Activated naive CD8-positive, alpha-beta T cell treated with anti-CD3 and anti-CD28 coated beads, Interleukin-2, amount 10 ng/mL, durations not matched to agents 7 days and 5 days (primary cell): ENCODE measurements at regions not wholly inside any gene's neighbourhood (a gene's known extent, or its start where the extent isn't known, plus 50 kb on each side); places are given as distances from the start of the nearest gene placed in this dataset.

ENCODE experiments used
- ATAC-seq: fragments of 150-1000 bp; cut with Tn5 transposase; one replicate; pipeline ENCODE4 v1.10.0; 2021; ENCODE audit warnings: low read depth, moderate library complexity
- POLR2A ChIA-PET: fragments of 350-600 bp; sonication (Branson Sonifier 250); formaldehyde crosslinking; loops from one replicate; lab custom pipeline; 2021; ENCODE audit warnings: antibody characterized with exemption; lab: Charles Lee
- DNase-seq: peaks from one replicate; pipeline ENCODE4 v3.0.0; 2021
- H3K27ac Mint-ChIP-seq: one replicate; pipeline ENCODE4 v1.8.0; 2022; ENCODE audit warnings: mild to moderate bottlenecking, mixed read lengths
- H3K27me3 Mint-ChIP-seq: one replicate; pipeline ENCODE4 v1.8.0; 2022; ENCODE audit warnings: mild to moderate bottlenecking, moderate library complexity, mixed read lengths
- H3K36me3 Mint-ChIP-seq: one replicate; pipeline ENCODE4 v1.8.0; 2021; ENCODE audit warnings: mild to moderate bottlenecking, mixed read lengths
- H3K4me1 Mint-ChIP-seq: one replicate; pipeline ENCODE4 v1.8.0; 2021; ENCODE audit warnings: mixed read lengths
- H3K4me3 Mint-ChIP-seq: one replicate; pipeline ENCODE4 v1.8.0; 2022; ENCODE audit warnings: mild to moderate bottlenecking, moderate library complexity, mixed read lengths
- H3K9me3 Mint-ChIP-seq: one replicate; pipeline ENCODE4 v1.8.0; 2021; ENCODE audit warnings: mixed read lengths

GRCh38 chr16:85357323-85357722, 245.1 kb upstream of the CIBAR2 start:
- POLR2A ChIA-PET: no interaction called here
- Mint-ChIP-seq H3K27me3 (no peaks in the 10 kb centered on the region), H3K4me1 (no peaks in the 10 kb centered on the region)

GRCh38 chr16:85357924-85358505, 245.7 kb upstream of the CIBAR2 start:
- no peaks in the 10 kb centered on the region for H3K36me3 Mint-ChIP-seq
- H3K4me3 Mint-ChIP-seq: no peak overlapping the region
- ATAC-seq (no peak), DNase-seq (no peak)
- H3K9me3 Mint-ChIP-seq: no peaks in the 10 kb centered on the region
- POLR2A ChIA-PET: no interaction called here
- no peaks in the 10 kb centered on the region for H3K27me3 Mint-ChIP-seq
- no peaks in the 10 kb centered on the region for H3K4me1 Mint-ChIP-seq
- H3K27ac Mint-ChIP-seq: no peak overlapping the region

More at GRCh38 chr16:85357323-85357722, 245.1 kb upstream of the CIBAR2 start:
- H3K9me3 Mint-ChIP-seq: no peaks in the 10 kb centered on the region
- ATAC-seq: no peak
- no peak for DNase-seq
- no peak overlapping the region for H3K27ac Mint-ChIP-seq
- no peak overlapping the region for H3K4me3 Mint-ChIP-seq
- no peaks in the 10 kb centered on the region for H3K36me3 Mint-ChIP-seq

- no peak overlapping the region for H3K4me3 Mint-ChIP-seq
- no peak overlapping the region for H3K27ac Mint-ChIP-seq
- no peaks in the 10 kb centered on the region for H3K27me3 Mint-ChIP-seq
- H3K4me1 Mint-ChIP-seq: no peaks in the 10 kb centered on the region
- ATAC-seq (no peak), DNase-seq (no peak)
- POLR2A ChIA-PET: no interaction called here
- H3K9me3 Mint-ChIP-seq: no peaks in the 10 kb centered on the region
- no peaks in the 10 kb centered on the region for H3K36me3 Mint-ChIP-seq
Observed at GRCh38 chr16:85358704-85359146, 246.5 kb upstream of the CIBAR2 start.

GRCh38 chr16:85359147-85359822, 247.0 kb upstream of the CIBAR2 start:
- no peak for DNase-seq
- Mint-ChIP-seq H3K9me3 (no peaks in the 10 kb centered on the region), H3K27ac (no peak overlapping the region), H3K27me3 (no peaks in the 10 kb centered on the region), H3K4me3 (no peak overlapping the region), H3K36me3 (no peaks in the 10 kb centered on the region), H3K4me1 (no peaks in the 10 kb centered on the region)
- ATAC-seq: no peak
- POLR2A ChIA-PET: no interaction called here

GRCh38 chr16:85360323-85361277, 248.3 kb upstream of the CIBAR2 start:
- DNase-seq: no peak
- Mint-ChIP-seq H3K27ac (no peak overlapping the region), H3K4me1 (no peaks in the 10 kb centered on the region), H3K36me3 (no peaks in the 10 kb centered on the region), H3K9me3 (no peaks in the 10 kb centered on the region), H3K4me3 (no peak overlapping the region), H3K27me3 (no peaks in the 10 kb centered on the region)
- POLR2A ChIA-PET: no interaction called here
- peak; percentile 35 for ATAC-seq

- no peak for ATAC-seq
Observed at GRCh38 chr16:85361441-85362118, 249.3 kb upstream of the CIBAR2 start.

GRCh38 chr16:85362443-85362842, 250.2 kb upstream of the CIBAR2 start:
- ATAC-seq (no peak), DNase-seq (no peak)
- H3K36me3 Mint-ChIP-seq: no peaks in the 10 kb centered on the region
- no peak overlapping the region for H3K4me3 Mint-ChIP-seq
- no peaks in the 10 kb centered on the region for H3K4me1 Mint-ChIP-seq
- POLR2A ChIA-PET: no interaction called here
- no peak overlapping the region for H3K27ac Mint-ChIP-seq
- H3K9me3 Mint-ChIP-seq: no peaks in the 10 kb centered on the region
- no peaks in the 10 kb centered on the region for H3K27me3 Mint-ChIP-seq

More at GRCh38 chr16:85361441-85362118, 249.3 kb upstream of the CIBAR2 start:
- no peaks in the 10 kb centered on the region for H3K4me1 Mint-ChIP-seq
- DNase-seq: no peak
- POLR2A ChIA-PET: no interaction called here
- no peak overlapping the region for H3K27ac Mint-ChIP-seq
- H3K4me3 Mint-ChIP-seq: no peak overlapping the region
- H3K9me3 Mint-ChIP-seq: no peaks in the 10 kb centered on the region
- no peaks in the 10 kb centered on the region for H3K27me3 Mint-ChIP-seq
- no peaks in the 10 kb centered on the region for H3K36me3 Mint-ChIP-seq

- ATAC-seq: no peak
- Mint-ChIP-seq H3K36me3 (no peaks in the 10 kb centered on the region), H3K4me3 (no peak overlapping the region)
Observed at GRCh38 chr16:85363427-85363826, 249.7 kb upstream of the GSE1 start.

GRCh38 chr16:85363881-85364280, 249.2 kb upstream of the GSE1 start:
- POLR2A ChIA-PET: no interaction called here
- no peak for DNase-seq
- Mint-ChIP-seq H3K36me3 (no peaks in the 10 kb centered on the region), H3K27me3 (no peaks in the 10 kb centered on the region), H3K27ac (no peak overlapping the region), H3K4me1 (no peaks in the 10 kb centered on the region), H3K9me3 (no peaks in the 10 kb centered on the region), H3K4me3 (no peak overlapping the region)
- ATAC-seq: no peak

More at GRCh38 chr16:85363427-85363826, 249.7 kb upstream of the GSE1 start:
- Mint-ChIP-seq H3K4me1 (no peaks in the 10 kb centered on the region), H3K9me3 (no peaks in the 10 kb centered on the region), H3K27me3 (no peaks in the 10 kb centered on the region), H3K27ac (no peak overlapping the region)
- POLR2A ChIA-PET: no interaction called here
- DNase-seq: no peak

GRCh38 chr16:85364323-85365040, 248.6 kb upstream of the GSE1 start:
- ATAC-seq: no peak
- H3K27me3 Mint-ChIP-seq: no peaks in the 10 kb centered on the region
- H3K27ac Mint-ChIP-seq: no peak overlapping the region
- no peak for DNase-seq
- no peaks in the 10 kb centered on the region for H3K36me3 Mint-ChIP-seq
- POLR2A ChIA-PET: no interaction called here
- H3K4me1 Mint-ChIP-seq: no peaks in the 10 kb centered on the region
- H3K4me3 Mint-ChIP-seq: no peak overlapping the region
- no peaks in the 10 kb centered on the region for H3K9me3 Mint-ChIP-seq

- POLR2A ChIA-PET: no interaction called here
- no peak overlapping the region for H3K27ac Mint-ChIP-seq
- no peak overlapping the region for H3K4me3 Mint-ChIP-seq
- H3K9me3 Mint-ChIP-seq: no peaks in the 10 kb centered on the region
- no peaks in the 10 kb centered on the region for H3K27me3 Mint-ChIP-seq
- ATAC-seq: no peak
- no peak for DNase-seq
- H3K36me3 Mint-ChIP-seq: no peaks in the 10 kb centered on the region
- no peaks in the 10 kb centered on the region for H3K4me1 Mint-ChIP-seq
Observed at GRCh38 chr16:85365120-85365519, 248.0 kb upstream of the GSE1 start.

GRCh38 chr16:85366031-85366763, 246.9 kb upstream of the GSE1 start:
- POLR2A ChIA-PET: no interaction called here
- no peak for DNase-seq
- no peaks in the 10 kb centered on the region for H3K9me3 Mint-ChIP-seq
- H3K4me1 Mint-ChIP-seq: no peaks in the 10 kb centered on the region
- no peak overlapping the region for H3K4me3 Mint-ChIP-seq
- H3K27ac Mint-ChIP-seq: no peak overlapping the region
- H3K36me3 Mint-ChIP-seq: no peaks in the 10 kb centered on the region
- no peak for ATAC-seq
- H3K27me3 Mint-ChIP-seq: no peaks in the 10 kb centered on the region
